ENCODE measurements at regions not wholly inside any gene's neighbourhood (a gene's known extent, or its start where the extent isn't known, plus 50 kb on each side); places are given as distances from the start of the nearest gene placed in this dataset.

DNA sequence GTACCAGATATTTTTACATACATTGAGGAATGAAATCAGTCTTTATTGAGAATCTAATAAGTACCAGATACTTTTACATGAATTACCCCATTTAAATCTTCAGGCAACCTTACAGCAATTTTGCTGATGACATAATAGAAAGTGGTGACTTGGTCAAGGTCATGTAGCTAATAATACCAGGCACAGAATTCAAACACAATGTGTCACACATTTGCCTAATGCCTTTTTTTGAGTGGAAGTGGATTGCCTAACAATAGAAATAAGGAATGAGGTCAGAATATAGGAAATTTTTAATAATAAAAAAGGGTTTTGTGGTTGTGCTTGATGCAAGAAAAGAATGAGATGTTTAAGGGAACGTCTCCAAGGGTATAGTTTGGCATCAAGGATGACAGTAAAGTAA, 466.6 kb upstream of the IGFBP3 start:
- no peak for TF ChIP-seq ZNF274 (IDR thresholded peaks at IDR 0.05; ENCODE audit: low read depth, low read length)
- TF ChIP-seq CBX3 (IDR thresholded peaks at IDR 0.05; ENCODE audit: low read depth), result no peak
- TF ChIP-seq, protein P1, sequence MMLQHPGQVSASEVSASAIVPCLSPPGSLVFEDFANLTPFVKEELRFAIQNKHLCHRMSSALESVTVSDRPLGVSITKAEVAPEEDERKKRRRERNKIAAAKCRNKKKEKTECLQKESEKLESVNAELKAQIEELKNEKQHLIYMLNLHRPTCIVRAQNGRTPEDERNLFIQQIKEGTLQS (IDR thresholded peaks at IDR 0.05), result no peak
- TF ChIP-seq POLR2AphosphoS5 (IDR thresholded peaks at IDR 0.05; ENCODE audit: low read depth, low read length), result no peak
- no peak for TF ChIP-seq SP1 (IDR thresholded peaks at IDR 0.05; ENCODE audit: low read depth)
- no peak for TF ChIP-seq EZH2phosphoT487 (IDR thresholded peaks at IDR 0.05; ENCODE audit: borderline replicate concordance)
- no peak for TF ChIP-seq FOSL1 (IDR thresholded peaks at IDR 0.05; ENCODE audit: low read depth)
- no peak for TF ChIP-seq CEBPB (IDR thresholded peaks at IDR 0.05; ENCODE audit: low read depth)
- TF ChIP-seq POLR2A (IDR thresholded peaks at IDR 0.05; ENCODE audit: borderline replicate concordance, extremely low read depth, insufficient read depth, insufficient read length), result no peak
- TF ChIP-seq, protein P2, sequence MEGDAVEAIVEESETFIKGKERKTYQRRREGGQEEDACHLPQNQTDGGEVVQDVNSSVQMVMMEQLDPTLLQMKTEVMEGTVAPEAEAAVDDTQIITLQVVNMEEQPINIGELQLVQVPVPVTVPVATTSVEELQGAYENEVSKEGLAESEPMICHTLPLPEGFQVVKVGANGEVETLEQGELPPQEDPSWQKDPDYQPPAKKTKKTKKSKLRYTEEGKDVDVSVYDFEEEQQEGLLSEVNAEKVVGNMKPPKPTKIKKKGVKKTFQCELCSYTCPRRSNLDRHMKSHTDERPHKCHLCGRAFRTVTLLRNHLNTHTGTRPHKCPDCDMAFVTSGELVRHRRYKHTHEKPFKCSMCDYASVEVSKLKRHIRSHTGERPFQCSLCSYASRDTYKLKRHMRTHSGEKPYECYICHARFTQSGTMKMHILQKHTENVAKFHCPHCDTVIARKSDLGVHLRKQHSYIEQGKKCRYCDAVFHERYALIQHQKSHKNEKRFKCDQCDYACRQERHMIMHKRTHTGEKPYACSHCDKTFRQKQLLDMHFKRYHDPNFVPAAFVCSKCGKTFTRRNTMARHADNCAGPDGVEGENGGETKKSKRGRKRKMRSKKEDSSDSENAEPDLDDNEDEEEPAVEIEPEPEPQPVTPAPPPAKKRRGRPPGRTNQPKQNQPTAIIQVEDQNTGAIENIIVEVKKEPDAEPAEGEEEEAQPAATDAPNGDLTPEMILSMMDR (IDR thresholded peaks at IDR 0.05 in 2 of 3, conservative IDR thresholded peaks at IDR 0.05 in 1 of 3; ENCODE audit: borderline replicate concordance in 1 of 3, insufficient read depth in 1 of 3, low read depth in 2 of 3, low read length in 2 of 3), result no peak
- TF ChIP-seq SIN3A (IDR thresholded peaks at IDR 0.05; ENCODE audit: low read depth), result no peak
- TF ChIP-seq, protein P3, sequence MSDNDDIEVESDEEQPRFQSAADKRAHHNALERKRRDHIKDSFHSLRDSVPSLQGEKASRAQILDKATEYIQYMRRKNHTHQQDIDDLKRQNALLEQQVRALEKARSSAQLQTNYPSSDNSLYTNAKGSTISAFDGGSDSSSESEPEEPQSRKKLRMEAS (IDR thresholded peaks at IDR 0.05), result no peak
- no peak for TF ChIP-seq EGR1 (IDR thresholded peaks at IDR 0.05; ENCODE audit: low read depth)
- no peak for ATAC-seq
- H4K20me1 ChIP-seq (ENCODE audit: insufficient read depth), result no peaks in the 10 kb centered on the region
- no peak for DNase-seq (ENCODE audit: low read depth, low spot score)
- 0 out of 2 replicates have a peak, but pooled peaks cover 4% of the 10 kb centered on the region for H3K9me2 ChIP-seq (ENCODE audit: insufficient read depth)
- H3K79me2 ChIP-seq (ENCODE audit: insufficient read depth, low read length), result no peaks in the 10 kb centered on the region
- intact Hi-C loops (cut with micrococcal nuclease), result no loop called here
- no peak overlapping the region for H3K4me3 ChIP-seq (replicated peaks in 1 of 2; ENCODE audit: low read depth in 1 of 2, low read length in 2 of 2)
- H3K27ac ChIP-seq (ENCODE audit: low read depth, low read length), result no peak overlapping the region
- no peaks in the 10 kb centered on the region for H3K9me3 ChIP-seq (ENCODE audit: control insufficient read depth in 1 of 2, insufficient read depth in 1 of 2, low read depth in 1 of 2, low read length in 2 of 2)
- ChIA-PET CTCF (no interaction called here), POLR2A (no interaction called here), RAD21 (ENCODE audit: low non-redundant PET in 1 of 2, low total read pairs in 2 of 2, uncharacterized antibody in 2 of 2, unreplicated experiment in 2 of 2) (no interaction called here)
- H3K36me3 ChIP-seq (ENCODE audit: control insufficient read depth in 1 of 2, insufficient read depth in 2 of 2, low read length in 2 of 2), result no peaks in the 10 kb centered on the region
- H3K4me2 ChIP-seq (ENCODE audit: low read length), result no peak overlapping the region
- H3K27me3 ChIP-seq (ENCODE audit: insufficient read depth, low read length), result no peaks in the 10 kb centered on the region
- H2AFZ ChIP-seq (ENCODE audit: low read depth, low read length, poor library complexity, severe bottlenecking), result no peak overlapping the region
- H3K4me1 ChIP-seq (ENCODE audit: control insufficient read depth in 1 of 2, insufficient read depth in 2 of 2, low read length in 2 of 2), result peaks cover 0 to 6% of the 10 kb centered on the region in 2 experiments; a peak in 1 of 4 replicates
- no peak overlapping the region for H3K9ac ChIP-seq (ENCODE audit: low read length)
- no TSS peak for BruUV-seq (replicated peaks)
